Left ventricle myocardium superior (tissue), 1 donor: ENCODE measurements at regions not wholly inside any gene's neighbourhood (a gene's known extent, or its start where the extent isn't known, plus 50 kb on each side); places are given as distances from the start of the nearest gene placed in this dataset.

ENCODE experiments used
- ATAC-seq: fragments of 200-7000 bp; cut with Tn5 transposase; one replicate; pipeline ENCODE4 v1.9.1; 2020; ENCODE audit warnings: mild to moderate bottlenecking, moderate library complexity
- DNase-seq: peaks from one replicate; pipeline ENCODE4 v3.0.0-alpha.2; 2020
- intact Hi-C: fragments of 100-400 bp; cut with micrococcal nuclease; formaldehyde crosslinking; loops from one replicate; pipeline ENCODE4 v1.11.0; 2022
- donor health status: DM: no; HTN: yes; CAD: no; lungs with severe emphysema.

DNA sequence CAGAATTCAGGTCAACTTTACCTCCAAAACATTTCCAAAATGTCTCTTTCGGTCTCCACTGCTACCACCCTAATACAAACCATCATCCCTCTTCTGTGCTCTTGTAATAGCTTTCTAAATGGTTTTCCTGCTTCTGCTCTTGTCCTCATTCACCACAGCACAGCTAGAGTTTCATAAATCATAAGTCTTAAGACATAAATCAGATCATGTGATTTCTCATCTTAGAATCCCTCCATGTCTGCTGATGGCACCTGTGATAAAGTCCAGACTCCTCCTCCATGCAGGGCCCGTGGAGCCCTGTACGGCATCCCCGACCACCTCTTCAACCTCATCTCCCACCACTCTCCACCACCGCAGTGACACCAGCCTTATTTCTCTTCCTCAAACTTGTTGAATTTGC, 212.3 kb upstream of the MKLN1 start:
- DNase-seq = no peak
- ATAC-seq = no peak
- intact Hi-C loops = loop anchor here (10.0 kb wide), 1 partner anchor 189 kb away; no protein-coding TSS in a partner anchor

DNA sequence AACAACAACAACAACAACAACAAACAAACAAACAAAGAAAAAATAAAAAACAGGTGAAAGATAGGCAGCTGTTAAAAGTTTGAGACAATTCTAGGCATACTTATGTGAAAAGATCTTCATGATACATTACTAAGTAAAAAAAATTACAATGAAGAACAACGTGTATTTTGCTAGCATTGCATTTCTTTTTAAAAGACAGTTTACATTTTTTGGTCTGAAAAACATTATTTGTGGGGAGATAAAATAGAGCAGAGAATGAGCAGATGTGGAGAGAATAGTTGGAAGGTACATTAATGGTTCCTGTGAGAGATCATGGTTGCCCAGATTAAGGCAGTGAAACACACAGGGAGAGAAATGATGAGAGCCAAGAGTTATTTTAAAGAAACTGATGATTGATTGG, 210.2 kb upstream of the MKLN1 start:
- no peak for DNase-seq
- ATAC-seq = no peak
- intact Hi-C loops = loop anchor here (10.0 kb wide), 1 partner anchor 187 kb away; no protein-coding TSS in a partner anchor

DNA sequence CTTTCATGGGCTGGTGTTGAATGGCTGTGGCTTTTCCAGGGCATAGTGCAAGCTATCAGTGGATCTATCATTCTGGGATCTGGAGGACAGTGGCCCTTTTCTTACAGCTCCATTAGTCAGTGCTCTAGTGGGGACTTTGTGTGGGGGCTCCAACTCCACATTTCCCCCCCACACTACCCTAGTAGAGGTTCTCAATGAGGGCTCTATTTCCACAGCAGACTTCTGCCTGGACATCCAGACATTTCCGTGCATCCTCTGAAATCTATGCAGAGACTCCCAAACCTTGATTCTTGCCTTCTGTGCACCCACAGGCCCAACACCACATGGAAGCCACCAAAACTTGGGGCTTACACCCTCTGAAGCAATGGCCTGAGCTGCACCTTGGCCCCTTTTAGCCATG, 208.3 kb upstream of the MKLN1 start:
- DNase-seq (no peak), ATAC-seq (no peak)
- intact Hi-C loops = loop anchor here (10.0 kb wide), 1 partner anchor 185 kb away; no protein-coding TSS in a partner anchor

DNA sequence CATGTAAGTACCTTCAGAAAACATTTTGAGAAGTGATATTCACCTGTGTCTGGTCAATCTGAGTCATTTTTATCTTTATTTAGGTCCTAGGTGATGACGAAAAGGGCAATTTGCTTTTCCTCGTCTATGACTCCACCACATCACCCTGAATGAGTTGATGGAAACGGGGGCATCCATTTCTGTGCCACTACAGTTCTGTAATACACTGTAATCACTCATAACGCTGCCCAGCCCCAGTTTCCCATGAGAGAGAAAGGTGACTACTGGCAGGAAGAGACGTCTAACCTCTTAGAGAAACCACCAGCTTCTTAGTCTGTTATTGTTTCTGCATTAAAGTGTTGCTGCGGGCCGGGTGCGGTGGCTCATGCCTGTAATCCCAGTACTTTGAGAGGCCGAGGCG, 205.3 kb upstream of the MKLN1 start:
- DNase-seq (no peak), ATAC-seq (no peak)
- intact Hi-C loops = no loop called here

DNA sequence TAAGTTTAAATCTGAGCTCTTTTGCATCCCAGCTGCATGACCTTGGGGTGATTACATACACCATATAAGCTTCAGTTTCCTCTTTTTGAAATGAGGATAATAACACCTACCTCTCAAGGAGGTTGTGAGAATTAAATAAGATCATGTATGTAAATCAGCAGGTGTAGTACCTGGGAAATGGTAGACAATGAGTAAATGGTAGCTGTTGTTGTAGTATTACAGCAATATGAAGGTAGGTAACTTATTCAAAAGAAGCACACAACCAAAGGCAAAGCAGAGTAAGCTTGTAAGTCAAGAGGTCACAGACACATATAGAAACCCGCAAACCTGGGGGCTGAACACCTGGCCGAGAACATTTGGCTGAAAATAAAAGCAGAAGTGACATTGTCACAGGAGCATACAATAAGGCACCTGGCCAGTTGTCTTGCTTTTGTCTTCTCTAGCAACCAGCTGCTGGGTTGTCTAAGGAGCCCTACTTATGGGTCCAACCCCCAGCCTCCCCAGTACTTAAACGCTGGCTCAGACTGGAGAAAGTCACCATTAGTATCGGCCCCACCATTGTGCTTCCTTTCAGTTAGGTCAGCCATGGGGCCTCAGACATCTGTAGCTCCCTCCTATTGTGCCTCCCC, 203.6 kb upstream of the MKLN1 start:
- ATAC-seq (no peak), DNase-seq (no peak)
- intact Hi-C loops = no loop called here

DNA sequence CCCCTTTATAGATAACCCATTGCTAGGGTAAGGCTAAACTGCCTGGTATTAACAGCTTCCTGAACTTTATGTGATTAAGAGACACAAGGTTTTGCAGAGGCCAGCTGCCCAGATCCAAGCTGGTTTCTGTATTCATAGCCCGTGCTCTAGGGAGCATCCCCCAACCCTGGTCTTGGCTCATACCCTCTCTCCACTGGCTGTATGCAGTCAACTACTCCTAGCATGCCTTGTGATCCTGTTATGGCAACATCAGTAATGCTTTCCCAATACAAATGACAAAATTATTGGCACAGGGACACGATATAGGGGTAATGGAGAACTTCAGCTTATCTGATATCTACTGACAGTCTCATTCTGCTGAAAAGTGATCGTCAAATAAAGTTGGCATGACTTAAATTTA, 202.8 kb upstream of the MKLN1 start:
- DNase-seq (no peak), ATAC-seq (no peak)
- intact Hi-C loops = no loop called here

DNA sequence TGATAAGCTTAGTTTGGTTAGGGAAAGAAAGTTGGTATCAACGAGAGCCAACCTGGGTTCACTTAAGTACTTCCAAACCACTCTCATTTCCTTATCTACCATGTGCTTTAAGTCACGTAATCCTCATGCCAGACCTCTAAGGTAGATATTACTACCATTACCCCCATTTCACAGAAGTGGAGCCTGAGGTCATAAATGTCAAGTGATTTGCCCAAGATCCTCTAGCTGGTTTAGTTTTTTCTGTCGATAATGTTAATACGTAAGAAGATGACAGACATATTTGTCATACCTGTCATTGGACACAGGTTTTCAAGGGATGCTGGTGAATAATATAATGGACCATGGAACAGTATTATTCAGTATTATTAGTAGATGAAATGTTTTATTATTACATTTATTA, 197.4 kb upstream of the MKLN1 start:
- DNase-seq (no peak), ATAC-seq (no peak)
- intact Hi-C loops = no loop called here

DNA sequence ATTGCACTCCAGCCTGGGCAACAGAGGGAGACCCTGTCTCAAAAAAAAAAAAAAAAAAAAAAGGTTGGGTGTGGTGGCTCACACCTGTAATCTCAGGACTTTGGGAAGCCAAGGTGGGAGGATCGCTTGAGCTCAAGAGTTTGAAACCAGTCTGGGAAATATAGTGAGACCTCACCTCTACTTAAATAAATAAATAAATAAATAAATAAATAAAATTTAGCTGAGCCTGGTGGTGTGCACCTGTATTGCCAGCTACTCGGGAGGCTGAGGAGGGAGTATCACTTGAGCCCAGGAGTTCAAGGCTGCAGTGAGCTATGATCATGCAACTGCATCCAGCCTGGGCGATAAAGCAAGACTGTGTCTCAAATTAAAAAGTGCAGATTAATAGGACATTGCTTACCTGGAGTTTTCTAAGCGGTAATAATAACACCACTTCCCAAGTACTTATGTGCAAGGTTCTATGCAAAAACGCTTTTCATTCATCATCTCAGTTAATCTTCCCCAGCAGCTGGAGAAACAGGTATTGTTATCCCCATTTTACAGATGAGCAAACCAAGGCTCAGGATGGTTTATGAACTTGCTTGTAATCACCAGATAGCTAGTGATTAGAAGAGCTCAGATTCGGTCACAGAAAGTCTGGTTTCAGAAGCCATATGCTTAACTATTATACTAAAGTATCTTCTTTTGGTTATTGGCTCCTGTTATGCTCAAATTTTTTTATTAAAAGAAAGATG, 196.5 kb upstream of the MKLN1 start:
- DNase-seq (no peak), ATAC-seq (no peak)
- intact Hi-C loops = no loop called here

DNA sequence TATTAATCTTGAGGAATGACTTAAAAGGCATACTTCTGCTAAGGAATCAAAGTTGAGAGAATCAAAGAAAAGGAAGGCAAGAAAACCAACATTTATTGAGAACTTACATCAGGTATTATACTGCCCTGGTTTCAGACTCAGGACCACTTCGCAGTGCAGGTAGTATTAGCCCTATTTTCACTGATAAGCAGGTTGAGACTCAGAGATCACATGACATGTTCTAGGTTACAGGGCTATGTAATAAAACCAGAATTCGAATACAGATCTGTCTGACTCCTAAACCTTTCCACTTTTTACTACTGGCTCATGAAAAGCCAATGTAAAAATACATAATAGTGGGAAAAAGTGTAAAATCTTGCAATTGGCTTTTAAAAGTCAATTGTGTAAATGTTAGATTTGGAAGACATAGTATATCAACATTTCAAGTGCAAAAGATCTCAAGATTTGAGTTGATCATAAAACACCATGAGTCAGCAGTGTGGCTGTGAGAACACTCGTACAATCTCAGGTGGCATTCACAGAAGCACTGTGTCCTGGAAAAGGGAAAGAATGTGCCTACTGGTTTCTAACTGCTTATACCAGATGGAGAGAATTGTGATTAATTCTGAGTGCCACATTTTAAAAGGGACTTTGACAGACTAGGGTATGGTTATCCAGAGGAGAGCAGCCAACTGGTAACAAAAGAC, 195.8 kb upstream of the MKLN1 start:
- no peak for DNase-seq
- ATAC-seq = no peak
- intact Hi-C loops = no loop called here

DNA sequence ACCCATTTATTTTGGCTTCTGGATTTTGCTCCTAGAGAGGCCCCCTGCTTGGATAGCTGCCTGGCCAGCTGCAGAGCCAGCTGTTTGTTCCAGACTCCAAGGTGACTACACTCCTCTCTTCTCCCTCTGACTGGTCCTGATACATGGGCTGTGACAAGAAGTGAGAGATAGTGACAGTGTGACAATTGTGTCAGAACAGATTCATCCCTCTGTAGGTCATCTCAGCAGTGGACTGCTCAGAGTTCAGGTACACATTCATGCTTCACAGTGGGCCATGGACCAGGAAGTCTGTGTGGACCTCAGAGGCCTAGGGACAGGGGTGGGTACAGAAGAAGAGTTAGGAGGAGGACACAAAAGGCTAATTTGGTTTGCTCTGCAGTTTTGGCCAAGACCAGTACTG, 188.2 kb upstream of the MKLN1 start:
- intact Hi-C loops = no loop called here
- no peak for ATAC-seq
- no peak for DNase-seq

DNA sequence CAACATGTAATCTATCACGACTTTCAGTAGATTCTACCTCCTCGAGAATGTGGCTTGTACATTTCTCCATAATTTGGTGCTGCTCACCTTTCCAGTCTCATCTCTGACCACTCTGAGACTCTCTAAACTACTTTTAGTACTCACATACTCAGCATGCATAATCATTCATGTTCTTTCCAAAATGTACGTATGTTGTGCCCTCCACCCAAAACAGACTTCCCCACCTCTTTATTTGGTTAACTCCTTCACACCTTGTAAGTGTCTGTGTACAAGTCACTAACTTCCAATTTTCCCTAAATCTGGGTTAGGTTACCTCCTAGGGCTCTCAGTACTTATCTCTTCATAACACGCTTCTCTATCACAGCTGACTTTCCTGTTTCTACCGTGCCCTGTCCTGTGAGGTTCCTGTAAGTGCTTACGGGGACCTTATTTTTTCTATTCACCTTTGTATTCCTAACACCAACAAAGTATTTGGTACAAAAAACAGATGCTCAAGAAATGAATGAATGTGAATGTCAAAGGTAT, 186.2 kb upstream of the MKLN1 start:
- ATAC-seq (no peak), DNase-seq (no peak)
- intact Hi-C loops = no loop called here

DNA sequence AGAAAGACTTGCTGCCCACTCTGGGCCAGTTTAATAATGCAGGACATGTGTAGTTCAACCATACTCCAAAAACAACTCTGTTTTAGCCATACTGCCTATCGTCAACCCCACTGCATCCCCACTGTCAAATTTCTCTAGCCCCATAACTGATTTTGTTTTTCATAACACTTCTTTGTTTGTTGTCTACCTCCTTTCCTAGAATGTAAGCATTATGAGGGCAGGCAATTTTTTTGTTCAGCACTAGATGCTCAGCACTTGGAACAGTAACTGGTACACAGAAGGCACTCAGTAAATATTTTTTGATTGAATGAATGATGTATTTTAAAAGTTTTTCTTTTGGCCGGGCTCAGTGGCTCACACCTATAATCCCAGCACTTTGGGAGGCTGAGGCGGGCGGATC, 183.8 kb upstream of the MKLN1 start:
- ATAC-seq (no peak), DNase-seq (no peak)
- intact Hi-C loops = no loop called here

DNA sequence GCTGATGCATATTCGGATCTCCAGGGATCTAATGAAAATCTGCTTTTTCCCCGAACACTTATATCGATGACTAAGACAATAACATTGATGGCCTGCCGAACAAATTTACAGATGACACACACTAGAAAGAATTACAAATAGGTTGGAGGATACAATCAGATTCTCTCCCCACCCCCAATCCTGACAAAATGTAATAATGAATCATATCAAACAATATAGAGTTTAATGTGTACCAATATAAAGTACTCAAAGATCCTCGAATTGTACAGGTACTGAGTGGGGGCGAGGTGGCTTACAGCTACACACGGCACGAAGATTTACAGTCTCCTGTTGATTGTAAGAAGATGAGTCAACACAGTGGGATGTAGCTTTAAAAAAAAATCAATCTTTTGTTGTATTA, 182.7 kb upstream of the MKLN1 start:
- intact Hi-C loops = no loop called here
- ATAC-seq (no peak), DNase-seq (no peak)

DNA sequence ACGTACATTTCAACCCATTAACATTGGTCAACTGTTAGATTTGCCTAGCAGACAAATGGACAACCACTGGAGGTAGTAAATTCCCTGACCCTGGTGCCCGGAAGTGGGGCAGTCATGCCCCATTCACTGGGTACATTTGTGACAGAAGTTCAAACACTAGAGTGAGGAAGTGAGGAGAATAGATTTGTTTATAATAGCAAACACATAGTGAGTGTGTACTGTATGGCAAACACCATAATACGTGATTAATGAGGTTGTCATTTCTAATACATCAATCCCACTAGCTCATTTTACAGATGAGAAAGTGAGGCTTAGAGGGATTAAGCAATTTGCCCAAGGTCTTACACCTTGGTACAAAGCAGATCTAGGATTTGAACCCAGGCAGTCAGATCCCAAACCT, 181.9 kb upstream of the MKLN1 start:
- ATAC-seq = no peak
- intact Hi-C loops = no loop called here
- no peak for DNase-seq

DNA sequence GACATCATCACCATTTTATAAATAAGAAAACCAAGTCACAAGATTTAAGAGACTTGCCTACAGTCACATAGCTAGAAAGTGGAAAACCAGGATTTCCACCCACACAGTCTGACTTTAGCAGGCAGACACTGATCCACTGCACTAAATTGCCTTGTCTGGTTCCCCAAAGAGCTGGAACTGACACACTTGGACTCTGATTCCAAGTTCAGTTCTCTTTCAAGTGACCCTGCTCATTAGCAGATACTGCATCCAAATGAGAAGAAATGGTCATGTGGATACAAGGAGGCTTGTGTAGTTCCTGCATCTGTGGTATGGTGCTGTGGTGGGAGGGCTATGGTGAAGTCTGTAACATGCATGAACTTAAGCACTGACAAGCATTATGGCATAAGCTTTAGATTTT, 180.1 kb upstream of the MKLN1 start:
- intact Hi-C loops = no loop called here
- ATAC-seq = no peak
- DNase-seq = no peak

DNA sequence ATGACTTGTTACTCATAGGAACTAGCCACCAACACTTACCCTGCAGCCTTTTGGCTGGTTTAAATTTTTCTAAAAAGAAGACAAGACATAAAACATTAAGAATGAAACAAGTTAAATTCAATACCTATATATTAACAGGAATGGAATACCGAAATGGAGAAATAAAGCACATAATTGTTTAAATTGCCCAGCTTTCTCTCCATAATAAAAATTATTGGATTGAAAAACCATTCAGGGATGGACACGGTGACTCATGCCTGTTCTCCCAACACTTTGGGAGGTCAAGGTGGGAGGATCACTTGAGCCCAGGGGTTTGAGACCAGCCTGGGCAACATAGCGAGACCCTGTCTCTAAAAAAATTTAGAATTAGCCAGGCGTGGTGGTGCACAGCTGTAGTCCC, 179.4 kb upstream of the MKLN1 start:
- ATAC-seq (no peak), DNase-seq (no peak)
- intact Hi-C loops = no loop called here

DNA sequence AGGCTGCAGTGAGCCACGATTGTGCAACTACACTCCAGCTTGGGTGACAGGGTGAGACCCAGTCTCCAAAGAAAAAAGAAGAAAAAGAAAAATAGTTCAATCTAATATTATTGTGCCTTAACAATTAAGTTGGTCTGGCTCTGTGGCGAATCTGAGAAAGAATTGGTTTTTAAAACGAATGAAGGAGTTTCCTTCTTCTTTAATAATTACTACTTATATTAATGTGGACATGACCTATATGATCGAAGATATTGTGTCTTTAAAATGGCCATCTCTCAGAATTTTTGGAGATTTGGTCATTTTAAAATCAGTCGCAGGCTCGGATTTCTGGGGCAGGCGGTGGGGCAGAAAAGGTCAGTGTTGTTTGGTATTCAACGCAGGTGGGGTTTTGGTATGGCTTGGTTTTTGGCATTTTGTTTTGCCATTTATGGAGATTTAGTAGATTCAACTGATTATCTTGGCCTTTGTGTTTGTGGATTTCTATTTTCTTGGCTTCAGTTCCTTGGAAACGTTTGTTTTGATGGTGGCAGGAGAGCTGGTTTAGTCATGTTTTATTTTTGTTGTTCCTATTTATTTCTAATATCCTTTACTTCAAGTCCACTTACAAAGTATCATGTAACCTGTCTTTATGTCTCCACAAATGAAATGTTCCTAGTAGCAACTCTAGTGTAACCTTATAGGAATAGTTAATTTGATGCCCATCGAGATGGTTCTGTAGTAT, 178.8 kb upstream of the MKLN1 start:
- intact Hi-C loops = no loop called here
- DNase-seq = no peak
- no peak for ATAC-seq

DNA sequence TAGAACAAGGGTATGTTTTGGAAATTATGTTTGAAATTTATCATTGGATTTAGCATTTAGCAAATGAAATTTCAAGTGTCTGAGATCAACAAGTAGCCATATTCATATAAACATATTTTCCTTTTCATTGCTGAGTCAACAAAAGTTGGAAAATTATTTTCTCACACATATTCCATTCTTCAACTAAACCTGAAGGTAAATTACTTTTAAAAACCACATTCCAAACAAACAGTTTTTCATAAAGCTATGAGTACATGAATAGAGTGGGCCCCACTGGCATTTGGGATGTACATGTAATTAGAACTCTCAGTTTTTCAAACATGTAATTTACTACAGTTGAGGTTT, 178.3 kb upstream of the MKLN1 start:
- intact Hi-C loops = no loop called here
- ATAC-seq (no peak), DNase-seq (no peak)

DNA sequence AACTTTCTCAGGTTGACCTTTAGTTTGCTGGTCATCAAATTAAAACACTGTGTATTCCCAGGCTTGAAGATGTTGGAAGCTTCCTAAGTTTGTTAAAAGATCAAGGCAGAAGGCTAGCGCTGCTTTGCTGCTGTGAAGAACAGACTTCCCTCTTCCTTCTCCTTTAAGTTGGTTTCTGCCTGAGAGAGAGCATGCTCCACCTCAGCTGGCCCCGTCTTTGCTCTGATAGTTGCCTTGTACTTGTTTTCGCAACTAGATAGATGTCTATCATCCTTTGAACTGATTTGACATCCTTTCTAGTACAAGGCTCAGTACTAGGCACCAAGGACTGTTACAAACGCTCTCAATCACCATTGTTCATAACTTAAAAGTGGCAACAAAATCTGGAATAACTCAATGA, 177.8 kb upstream of the MKLN1 start:
- ATAC-seq (no peak), DNase-seq (no peak)
- intact Hi-C loops = no loop called here

DNA sequence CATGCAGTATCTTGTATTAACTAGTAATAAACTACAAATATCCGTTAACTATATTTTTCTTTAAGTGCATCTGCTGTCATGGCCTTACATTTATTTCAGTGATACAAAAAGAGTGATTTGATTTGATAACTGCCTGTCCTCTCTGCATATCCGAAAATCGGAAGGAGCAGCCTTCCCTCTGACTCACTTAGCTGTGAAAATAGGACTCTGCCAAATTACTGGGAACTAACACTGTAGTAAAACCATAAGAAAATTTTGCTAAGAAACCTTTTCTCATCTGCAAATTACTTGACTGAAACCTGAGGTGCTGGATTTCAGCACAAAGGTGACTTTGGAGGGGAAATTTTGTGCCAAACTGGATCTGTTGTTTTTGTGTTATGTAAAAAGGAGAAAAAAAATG, 176.6 kb upstream of the MKLN1 start:
- ATAC-seq = no peak
- intact Hi-C loops = no loop called here
- no peak for DNase-seq
